Mammary epithelial cell (primary cell): ENCODE measurements at regions not wholly inside any gene's neighbourhood (a gene's known extent, or its start where the extent isn't known, plus 50 kb on each side); places are given as distances from the start of the nearest gene placed in this dataset.
"Not testable (repeated sequence)": the region's sequence is repeated elsewhere in the genome, so short reads cannot be mapped to it uniquely, and the experiment has no call there.

Source experiments
- CTCF ChIP-seq, 2 donors: IDR thresholded peaks in 1 of 2; conservative IDR thresholded peaks in 1 of 2; 2 replicates each; pipeline ENCODE4 v1.5.1; 2011 to 2012; ENCODE audit warnings: inconsistent platforms in 2 of 2, low read length in 2 of 2, mild to moderate bottlenecking in 2 of 2, control low read depth in 1 of 2, low read depth in 1 of 2; ENCODE audit not compliant: insufficient read depth in 1 of 2; ENCODE audit errors: extremely low read depth in 1 of 2
- EZH2 ChIP-seq: IDR thresholded peaks from 2 replicates; pipeline ENCODE4 v1.6.1; 2012; ENCODE audit warnings: low read length, inconsistent platforms, borderline replicate concordance

- not testable (repeated sequence) for TF ChIP-seq CTCF (conservative IDR thresholded peaks at IDR 0.05 in 1 of 2, IDR thresholded peaks at IDR 0.05 in 1 of 2; ENCODE audit: extremely low read depth in 1 of 2, insufficient read depth in 1 of 2, low read depth in 1 of 2, low read length in 2 of 2); EZH2
Observed at GRCh38 chr4:127407572-127407971, 225.2 kb upstream of the INTU start.
